H9 (cell line): ENCODE measurements at regions not wholly inside any gene's neighbourhood (a gene's known extent, or its start where the extent isn't known, plus 50 kb on each side); places are given as distances from the start of the nearest gene placed in this dataset.

Experiments used
- DNase-seq: peaks from one replicate; pipeline ENCODE4 v3.0.0-alpha.2; 2017
- H2AFZ ChIP-seq: one replicate; pipeline ENCODE4 v1.6.1; 2013; ENCODE audit warnings: mild to moderate bottlenecking, low read length, control low read depth, moderate library complexity
- H2AK5ac ChIP-seq: 2 replicates; pipeline ENCODE4 v1.6.1; 2013; ENCODE audit warnings: low read length, control low read depth, mixed read lengths; ENCODE audit not compliant: insufficient read length
- H2BK120ac ChIP-seq: one replicate; pipeline ENCODE4 v1.6.1; 2013; ENCODE audit warnings: low read depth, mild to moderate bottlenecking, low read length, control low read depth, inconsistent platforms; ENCODE audit not compliant: poor library complexity, severe bottlenecking
- H2BK12ac ChIP-seq: 2 replicates; pipeline ENCODE4 v1.6.1; 2013; ENCODE audit warnings: low read length, control low read depth, mixed read lengths, low read depth; ENCODE audit not compliant: insufficient read length
- H2BK15ac ChIP-seq: 2 replicates; pipeline ENCODE4 v1.6.1; 2013; ENCODE audit warnings: low read depth, low read length, control low read depth
- H2BK20ac ChIP-seq: one replicate; pipeline ENCODE4 v1.6.1; 2013; ENCODE audit warnings: low read depth, mild to moderate bottlenecking, low read length, control low read depth, inconsistent platforms; ENCODE audit not compliant: poor library complexity, severe bottlenecking
- H2BK5ac ChIP-seq: 2 replicates; pipeline ENCODE4 v1.6.1; 2013; ENCODE audit warnings: low read length, control low read depth, mixed read lengths; ENCODE audit not compliant: insufficient read length
- H3K14ac ChIP-seq: 2 replicates; pipeline ENCODE4 v1.6.1; 2013; ENCODE audit warnings: low read length, control low read depth; ENCODE audit not compliant: insufficient read depth
- H3K18ac ChIP-seq: 2 replicates; pipeline ENCODE4 v1.6.1; 2013; ENCODE audit warnings: low read depth, mild to moderate bottlenecking, mixed read lengths, low read length, control low read depth; ENCODE audit not compliant: insufficient read length
- H3K23ac ChIP-seq: 2 replicates; pipeline ENCODE4 v1.6.1; 2013; ENCODE audit warnings: low read length, control low read depth, mixed read lengths, low read depth; ENCODE audit not compliant: insufficient read length
- H3K23me2 ChIP-seq: 2 replicates; pipeline ENCODE4 v1.6.1; 2013; ENCODE audit warnings: low read depth, mild to moderate bottlenecking, mixed read lengths, low read length, control low read depth; ENCODE audit not compliant: insufficient read length, poor library complexity, severe bottlenecking
- H3K27ac ChIP-seq: 2 replicates; pipeline ENCODE4 v1.5.1; 2013; ENCODE audit warnings: low read length, control low read depth, mixed read lengths, low read depth; ENCODE audit not compliant: insufficient read length
- H3K27me3 ChIP-seq: 2 replicates; pipeline ENCODE4 v1.6.1; 2013; ENCODE audit warnings: low read length, control low read depth, inconsistent platforms; ENCODE audit not compliant: insufficient read depth
- H3K4ac ChIP-seq: 2 replicates; pipeline ENCODE4 v1.6.1; 2013; ENCODE audit warnings: low read depth, mild to moderate bottlenecking, control low read depth, inconsistent platforms, low read length, moderate library complexity
- H3K4me1 ChIP-seq: 2 replicates; pipeline ENCODE4 v1.6.1; 2013; ENCODE audit warnings: low read length, control low read depth, inconsistent platforms; ENCODE audit not compliant: insufficient read depth
- H3K4me2 ChIP-seq: 2 replicates; pipeline ENCODE4 v1.6.1; 2013; ENCODE audit warnings: low read length, control low read depth, mixed read lengths; ENCODE audit not compliant: insufficient read length, insufficient read depth
- H3K56ac ChIP-seq: 2 replicates; pipeline ENCODE4 v1.6.1; 2013; ENCODE audit warnings: low read depth, mild to moderate bottlenecking, mixed read lengths, low read length, control low read depth; ENCODE audit not compliant: insufficient read length
- H3K79me1 ChIP-seq: 2 replicates; pipeline ENCODE4 v1.6.1; 2013; ENCODE audit warnings: low read depth, mild to moderate bottlenecking, moderate library complexity, low read length, control low read depth, inconsistent platforms; ENCODE audit not compliant: insufficient read depth, poor library complexity, severe bottlenecking
- H3K79me2 ChIP-seq: 2 replicates; pipeline ENCODE4 v1.6.1; 2013; ENCODE audit warnings: low read length, control low read depth, inconsistent platforms; ENCODE audit not compliant: insufficient read depth
- H3K9ac ChIP-seq: 2 replicates; pipeline ENCODE4 v1.6.1; 2013; ENCODE audit warnings: low read length, control low read depth, mixed read lengths; ENCODE audit not compliant: insufficient read length; ENCODE audit errors: extremely low read depth
- H3K9me3 ChIP-seq: one replicate; pipeline ENCODE4 v1.6.1; 2013; ENCODE audit warnings: low read depth, low read length, inconsistent platforms; ENCODE audit not compliant: control insufficient read depth
- H3T11ph ChIP-seq: one replicate; pipeline ENCODE4 v1.6.1; 2013; ENCODE audit warnings: mild to moderate bottlenecking, low read length, control low read depth, inconsistent platforms
- H4K20me1 ChIP-seq: one replicate; pipeline ENCODE4 v1.6.1; 2013; ENCODE audit not compliant: control insufficient read depth, insufficient read length, insufficient read depth
- H4K5ac ChIP-seq: 2 replicates; pipeline ENCODE4 v1.6.1; 2013; ENCODE audit warnings: low read depth, mild to moderate bottlenecking, mixed read lengths, low read length, control low read depth; ENCODE audit not compliant: insufficient read length
- H4K8ac ChIP-seq: replicated peaks from 2 replicates; pipeline ENCODE4 v1.6.1; 2013; ENCODE audit warnings: low read length, control low read depth, mixed read lengths, low read depth; ENCODE audit not compliant: insufficient read length
- H4K91ac ChIP-seq: 2 replicates; pipeline ENCODE4 v1.6.1; 2013; ENCODE audit warnings: low read depth, mild to moderate bottlenecking, moderate library complexity, mixed read lengths, low read length, control low read depth; ENCODE audit not compliant: insufficient read length
- H3K27ac Mint-ChIP-seq, 3 experiments: 2 replicates in 2 of 3; 3 replicates in 1 of 3; pipeline ENCODE4 v1.8.0; 2020 to 2021; ENCODE audit warnings: mixed read lengths in 3 of 3, mild to moderate bottlenecking in 1 of 3, moderate library complexity in 1 of 3
- H3K27me3 Mint-ChIP-seq: 2 replicates; pipeline ENCODE4 v1.8.0; 2021; ENCODE audit warnings: low read depth, mild to moderate bottlenecking, moderate library complexity, mixed read lengths
- H3K36me3 Mint-ChIP-seq, 3 experiments: 2 replicates in 2 of 3; 3 replicates in 1 of 3; pipeline ENCODE4 v1.8.0; 2020 to 2021; ENCODE audit warnings: low read depth in 3 of 3, mixed read lengths in 3 of 3; ENCODE audit not compliant: insufficient read depth in 1 of 3
- H3K4me1 Mint-ChIP-seq, 2 experiments: 2 replicates each; pipeline ENCODE4 v1.8.0; 2020; ENCODE audit warnings: mixed read lengths in 2 of 2
- H3K4me3 Mint-ChIP-seq, 2 experiments: 2 replicates in 1 of 2; 3 replicates in 1 of 2; pipeline ENCODE4 v1.8.0; 2020 to 2021; ENCODE audit warnings: mild to moderate bottlenecking in 2 of 2, mixed read lengths in 2 of 2, moderate library complexity in 1 of 2
- H3K9me3 Mint-ChIP-seq, 2 experiments: 2 replicates in 1 of 2; 3 replicates in 1 of 2; pipeline ENCODE4 v1.8.0; 2020; ENCODE audit warnings: mild to moderate bottlenecking in 2 of 2, mixed read lengths in 2 of 2, moderate library complexity in 1 of 2
- CTCF ChIP-seq: fragments of 200-600 bp; sonication (generic); conservative IDR thresholded peaks from 3 replicates; pipeline ENCODE4 v1.8.0; 2021; ENCODE audit warnings: antibody characterized with exemption, mild to moderate bottlenecking
- WGBS: extraction: QIAGEN DNeasy Blood & Tissue Kit; methylation state at CpG from one replicate; pipeline ENCODE4 v1.1.7; 2013; ENCODE audit warnings: missing lambda C conversion rate, low lambda C conversion rate, mixed read lengths; ENCODE audit not compliant: insufficient read length; ENCODE audit errors: extremely low coverage; 5-methylcytosine and 5-hydroxymethylcytosine counted together

GRCh38 chr5:166786178-166786577 lies 1505.3 kb upstream of the WWC1 start:
- no peaks in the 10 kb centered on the region for H3K9me3 ChIP-seq
- H2BK12ac ChIP-seq, result no peak overlapping the region
- no peak overlapping the region for H3K18ac ChIP-seq
- H3K27me3 Mint-ChIP-seq, result peaks cover 5% of the 10 kb centered on the region
- no peak overlapping the region for H3K14ac ChIP-seq
- H3K27me3 ChIP-seq, result no peaks in the 10 kb centered on the region
- no peaks in the 10 kb centered on the region for H3K4me1 ChIP-seq
- DNase-seq, result no peak
- H3K9ac ChIP-seq, result no peak overlapping the region
- H2BK5ac ChIP-seq, result no peak overlapping the region
- no peaks in the 10 kb centered on the region for H4K20me1 ChIP-seq
- no peak overlapping the region for H3K27ac Mint-ChIP-seq
- no peak overlapping the region for H2AK5ac ChIP-seq
- no peak overlapping the region for H2AFZ ChIP-seq
- H2BK15ac ChIP-seq, result no peak overlapping the region
- no peaks in the 10 kb centered on the region; a peak in 2 of 7 replicates for H3K36me3 Mint-ChIP-seq
- H3K23ac ChIP-seq, result no peak overlapping the region
- no peak overlapping the region for H2BK20ac ChIP-seq
- no peak overlapping the region for H3K27ac ChIP-seq
- no peaks in the 10 kb centered on the region for H3K79me2 ChIP-seq
- H4K8ac ChIP-seq, result no peak overlapping the region
- no peak overlapping the region for H3K4ac ChIP-seq
- no peaks in the 10 kb centered on the region for H3K23me2 ChIP-seq
- H3T11ph ChIP-seq, result no peak overlapping the region
- H4K5ac ChIP-seq, result no peak overlapping the region
- no peak overlapping the region for H4K91ac ChIP-seq
- H3K9me3 Mint-ChIP-seq, result 0 out of 5 replicates have a peak, but pooled peaks cover 0 to 3% of the 10 kb centered on the region in 2 experiments
- no peak for TF ChIP-seq CTCF
- H3K56ac ChIP-seq, result no peak overlapping the region
- H3K4me1 Mint-ChIP-seq, result peaks cover 20 to 24% of the 10 kb centered on the region in 2 experiments
- WGBS, result no CpG with 5 or more reads among the region's 2 CpGs
- H2BK120ac ChIP-seq, result no peak overlapping the region
- no peak overlapping the region for H3K4me3 Mint-ChIP-seq
- no peaks in the 10 kb centered on the region for H3K79me1 ChIP-seq
- no peak overlapping the region for H3K4me2 ChIP-seq
